CD14-positive monocyte (primary cell): ENCODE measurements at regions not wholly inside any gene's neighbourhood (a gene's known extent, or its start where the extent isn't known, plus 50 kb on each side); places are given as distances from the start of the nearest gene placed in this dataset.

Experiments
- DNase-seq, 3 donors: peaks; one replicate each; pipeline ENCODE4 v3.0.0-alpha.2; 2011 to 2022
- H2AFZ ChIP-seq: 2 replicates; pipeline ENCODE4 v1.6.0; 2012; ENCODE audit warnings: mild to moderate bottlenecking, low read depth, low read length, inconsistent platforms; ENCODE audit not compliant: insufficient read depth, poor library complexity, severe bottlenecking
- H3K27ac ChIP-seq, 2 donors: 1 replicate in 1 of 2; 2 replicates in 1 of 2; pipeline ENCODE4 v1.5.1; 2012 to 2013; ENCODE audit warnings: low read length in 2 of 2, control low read depth in 1 of 2, inconsistent platforms in 1 of 2, low read depth in 1 of 2, mild to moderate bottlenecking in 1 of 2
- H3K27me3 ChIP-seq, 2 donors: one replicate each; pipeline versions ENCODE4 v1.6.0 to v1.6.1; 2011 to 2013; ENCODE audit warnings: low read length in 2 of 2; ENCODE audit not compliant: control insufficient read depth in 2 of 2, insufficient read depth in 2 of 2
- H3K36me3 ChIP-seq, 2 donors: replicated peaks in 1 of 2; 1 replicate in 1 of 2; 2 replicates in 1 of 2; pipeline versions ENCODE4 v1.5.1 to v1.6.1; 2012 to 2013; ENCODE audit warnings: low read length in 2 of 2, control low read depth in 1 of 2, inconsistent platforms in 1 of 2, mild to moderate bottlenecking in 1 of 2; ENCODE audit not compliant: insufficient read depth in 2 of 2, control insufficient read depth in 1 of 2
- H3K4me1 ChIP-seq, 2 donors: 1 replicate in 1 of 2; 2 replicates in 1 of 2; pipeline versions ENCODE4 v1.5.1 to v1.6.1; 2012 to 2013; ENCODE audit warnings: low read length in 2 of 2, control low read depth in 1 of 2, inconsistent platforms in 1 of 2, mild to moderate bottlenecking in 1 of 2, moderate library complexity in 1 of 2; ENCODE audit not compliant: insufficient read depth in 2 of 2, control insufficient read depth in 1 of 2
- H3K4me2 ChIP-seq: replicated peaks from 2 replicates; pipeline ENCODE3; 2012; ENCODE audit warnings: low read length, moderate library complexity, mild to moderate bottlenecking; ENCODE audit not compliant: poor library complexity, severe bottlenecking; ENCODE audit errors: extremely low read depth
- H3K4me3 ChIP-seq, 3 experiments: fragments of 200-600 bp in 1 of 3; sonication (generic) in 1 of 3; replicated peaks in 1 of 3; 1 replicate in 2 of 3; 2 replicates in 1 of 3; pipeline ENCODE4 v1.5.1; 2011 to 2013; ENCODE audit warnings: low read length in 3 of 3, mild to moderate bottlenecking in 3 of 3, control low read depth in 2 of 3, low read depth in 2 of 3, inconsistent platforms in 1 of 3, moderate library complexity in 1 of 3
- H3K79me2 ChIP-seq: 2 replicates; pipeline ENCODE4 v1.6.0; 2012; ENCODE audit warnings: mild to moderate bottlenecking, control low read depth, inconsistent platforms, low read length, moderate library complexity; ENCODE audit not compliant: insufficient read depth
- H3K9ac ChIP-seq: 2 replicates; pipeline ENCODE4 v1.6.0; 2017; ENCODE audit warnings: low read length, mild to moderate bottlenecking; ENCODE audit not compliant: insufficient read depth, poor library complexity, severe bottlenecking
- H3K9me3 ChIP-seq, 2 donors: replicated peaks in 1 of 2; 1 replicate in 1 of 2; 2 replicates in 1 of 2; pipeline versions ENCODE4 v1.5.1 to v1.6.1; 2012 to 2013; ENCODE audit warnings: low read length in 2 of 2, control low read depth in 1 of 2; ENCODE audit not compliant: control insufficient read depth in 1 of 2, insufficient read depth in 1 of 2
- H4K20me1 ChIP-seq: 2 replicates; pipeline ENCODE4 v1.6.0; 2012; ENCODE audit warnings: mild to moderate bottlenecking, low read length, control low read depth, moderate library complexity; ENCODE audit not compliant: insufficient read depth
- H3K27ac Mint-ChIP-seq, 7 donors: one replicate each; pipeline ENCODE4 v1.8.0; 2020; ENCODE audit warnings: mild to moderate bottlenecking in 7 of 7, mixed read lengths in 7 of 7, moderate library complexity in 6 of 7, inconsistent platforms in 2 of 7
- H3K27me3 Mint-ChIP-seq, 3 donors: one replicate each; pipeline ENCODE4 v1.8.0; 2021 to 2022; ENCODE audit warnings: low read depth in 3 of 3, mild to moderate bottlenecking in 3 of 3, mixed read lengths in 3 of 3, moderate library complexity in 3 of 3, inconsistent platforms in 1 of 3
- H3K36me3 Mint-ChIP-seq, 2 donors: one replicate each; pipeline ENCODE4 v1.8.0; 2020; ENCODE audit warnings: mixed read lengths in 2 of 2, inconsistent platforms in 1 of 2, mild to moderate bottlenecking in 1 of 2
- H3K4me1 Mint-ChIP-seq: one replicate; pipeline ENCODE4 v1.8.0; 2020; ENCODE audit warnings: mild to moderate bottlenecking, mixed read lengths
- H3K4me3 Mint-ChIP-seq, 2 donors: one replicate each; pipeline ENCODE4 v1.8.0; 2020; ENCODE audit warnings: mild to moderate bottlenecking in 2 of 2, mixed read lengths in 2 of 2, moderate library complexity in 1 of 2
- H3K9me3 Mint-ChIP-seq, 7 donors: one replicate each; pipeline ENCODE4 v1.8.0; 2020 to 2022; ENCODE audit warnings: mixed read lengths in 7 of 7, mild to moderate bottlenecking in 6 of 7, moderate library complexity in 6 of 7, inconsistent platforms in 2 of 7
- CTCF ChIP-seq: fragments of 200-600 bp; IDR thresholded peaks from one replicate; pipeline ENCODE4 v1.8.0; 2022; ENCODE audit warnings: antibody characterized with exemption, mild to moderate bottlenecking
- WGBS: methylation state at CpG from one replicate; pipeline ENCODE4 v1.1.5; 2013; ENCODE audit warnings: missing lambda C conversion rate; ENCODE audit not compliant: insufficient coverage; 5-methylcytosine and 5-hydroxymethylcytosine counted together
- intact Hi-C, 2 donors: fragments of 100-400 bp; cut with micrococcal nuclease; formaldehyde crosslinking; loops; one replicate each; pipeline versions ENCODE4 v1.15.0 to v1.15.1; 2023

- Histone ChIP-seq H3K36me3 (no peaks in the 10 kb centered on the region), H3K9ac (no peak overlapping the region), H3K79me2 (no peaks in the 10 kb centered on the region), H3K27me3 (no peaks in the 10 kb centered on the region), H2AFZ (no peak overlapping the region), H3K9me3 (no peaks in the 10 kb centered on the region), H3K27ac (no peak overlapping the region), H3K4me2 (no peak overlapping the region), H4K20me1 (no peaks in the 10 kb centered on the region), H3K4me3 (no peak overlapping the region), H3K4me1 (no peaks in the 10 kb centered on the region)
- intact Hi-C loops: no loop called here
- WGBS: 96% methylated on average over 46 of the region's 46 CpGs
- no peaks in the 10 kb centered on the region for H3K36me3 Mint-ChIP-seq
- peaks cover 0 to 14% (median 3%) of the 10 kb centered on the region in 7 donors for H3K9me3 Mint-ChIP-seq
- no peak overlapping the region for H3K4me3 Mint-ChIP-seq
- no peaks in the 10 kb centered on the region for H3K4me1 Mint-ChIP-seq
- no peak for DNase-seq
- TF ChIP-seq CTCF: no peak
- no peak overlapping the region for H3K27ac Mint-ChIP-seq
- H3K27me3 Mint-ChIP-seq: no peaks in the 10 kb centered on the region
Observed at GRCh38 chr22:48750826-48751440, 1076.7 kb downstream of the BRD1 start.

- H3K27me3 Mint-ChIP-seq: no peaks in the 10 kb centered on the region
- no peak overlapping the region for H2AFZ ChIP-seq
- H3K4me1 Mint-ChIP-seq: no peaks in the 10 kb centered on the region
- H3K79me2 ChIP-seq: no peaks in the 10 kb centered on the region
- no peaks in the 10 kb centered on the region for H3K27me3 ChIP-seq
- DNase-seq: no peak
- H3K36me3 Mint-ChIP-seq: no peaks in the 10 kb centered on the region
- 96% methylated on average over 26 of the region's 27 CpGs for WGBS
- no peak overlapping the region for H3K4me3 Mint-ChIP-seq
- intact Hi-C loops: no loop called here
- H3K9me3 Mint-ChIP-seq: peaks cover 1 to 14% (median 3%) of the 10 kb centered on the region in 7 donors
- H3K27ac Mint-ChIP-seq: no peak overlapping the region
- H3K4me1 ChIP-seq: no peaks in the 10 kb centered on the region
- H4K20me1 ChIP-seq: no peaks in the 10 kb centered on the region
- H3K36me3 ChIP-seq: no peaks in the 10 kb centered on the region
- no peak overlapping the region for H3K27ac ChIP-seq
- no peak overlapping the region for H3K4me2 ChIP-seq
- no peak overlapping the region for H3K9ac ChIP-seq
- peaks cover 0 to 3% of the 10 kb centered on the region in 2 donors for H3K9me3 ChIP-seq
- no peak overlapping the region for H3K4me3 ChIP-seq
- no peak for TF ChIP-seq CTCF
Observed at GRCh38 chr22:48750282-48750681, 1077.4 kb downstream of the BRD1 start.
